Left cardiac atrium (tissue), 4 donors: ENCODE measurements at regions not wholly inside any gene's neighbourhood (a gene's known extent, or its start where the extent isn't known, plus 50 kb on each side); places are given as distances from the start of the nearest gene placed in this dataset.

ENCODE experiments used
- ATAC-seq, 2 donors: fragments of 200-7000 bp; cut with Tn5 transposase; one replicate each; pipeline ENCODE4 v1.9.1; 2020; ENCODE audit warnings: mild to moderate bottlenecking in 2 of 2, moderate library complexity in 2 of 2
- DNase-seq: peaks from one replicate; pipeline ENCODE4 v3.0.0-alpha.2; 2020
- intact Hi-C, 2 donors: fragments of 100-400 bp; cut with DNase I; formaldehyde crosslinking; loops; one replicate each; pipeline versions ENCODE4 v1.14.1 to v1.15.1; 2022 to 2023
- donor health status: DM: no; HTN: yes; CAD: no.
- donor health status: DM: no; HTN: yes; CAD: no; lungs with severe emphysema.
- donor health status: DM: yes; HTN: yes; CAD: no.
- donor health status: Dilated cardiomyopathy.

- DNase-seq (peak; percentile 52), ATAC-seq (peak; percentile 19 to 48)
- intact Hi-C loops: no loop called here
Observed at GRCh38 chr3:170717410-170718402, 131.8 kb upstream of the SLC7A14 start.

DNA sequence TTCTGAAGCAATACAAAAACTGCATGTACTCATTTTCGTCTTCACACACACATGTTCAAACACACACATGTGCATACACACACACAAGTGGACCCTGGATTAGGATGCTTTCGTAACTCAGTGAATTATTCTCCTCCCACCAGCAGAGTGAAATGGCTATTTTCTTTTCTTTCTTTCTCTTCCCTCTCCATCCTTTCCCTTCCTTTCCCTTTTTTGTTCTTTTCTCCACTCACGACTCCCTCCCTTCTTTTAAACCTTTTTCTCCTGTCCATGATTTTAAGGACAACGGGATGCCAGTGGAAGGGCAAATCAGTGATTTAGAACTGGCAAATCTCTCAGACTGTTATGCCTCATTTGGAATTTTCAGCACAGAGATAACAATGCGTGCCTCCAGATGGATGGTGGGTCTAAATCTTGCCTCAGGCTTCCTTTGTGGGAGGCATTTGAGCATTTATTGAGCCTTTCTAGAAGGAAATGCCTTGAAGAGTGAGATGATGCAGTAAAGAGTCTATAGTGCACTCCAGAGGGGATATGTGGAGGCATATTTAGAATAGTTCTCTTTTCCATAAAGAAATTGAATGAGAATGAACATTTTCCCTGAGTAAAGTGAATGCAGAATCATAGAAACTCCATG, 130.4 kb upstream of the SLC7A14 start:
- DNase-seq (no peak), ATAC-seq (no peak)

DNA sequence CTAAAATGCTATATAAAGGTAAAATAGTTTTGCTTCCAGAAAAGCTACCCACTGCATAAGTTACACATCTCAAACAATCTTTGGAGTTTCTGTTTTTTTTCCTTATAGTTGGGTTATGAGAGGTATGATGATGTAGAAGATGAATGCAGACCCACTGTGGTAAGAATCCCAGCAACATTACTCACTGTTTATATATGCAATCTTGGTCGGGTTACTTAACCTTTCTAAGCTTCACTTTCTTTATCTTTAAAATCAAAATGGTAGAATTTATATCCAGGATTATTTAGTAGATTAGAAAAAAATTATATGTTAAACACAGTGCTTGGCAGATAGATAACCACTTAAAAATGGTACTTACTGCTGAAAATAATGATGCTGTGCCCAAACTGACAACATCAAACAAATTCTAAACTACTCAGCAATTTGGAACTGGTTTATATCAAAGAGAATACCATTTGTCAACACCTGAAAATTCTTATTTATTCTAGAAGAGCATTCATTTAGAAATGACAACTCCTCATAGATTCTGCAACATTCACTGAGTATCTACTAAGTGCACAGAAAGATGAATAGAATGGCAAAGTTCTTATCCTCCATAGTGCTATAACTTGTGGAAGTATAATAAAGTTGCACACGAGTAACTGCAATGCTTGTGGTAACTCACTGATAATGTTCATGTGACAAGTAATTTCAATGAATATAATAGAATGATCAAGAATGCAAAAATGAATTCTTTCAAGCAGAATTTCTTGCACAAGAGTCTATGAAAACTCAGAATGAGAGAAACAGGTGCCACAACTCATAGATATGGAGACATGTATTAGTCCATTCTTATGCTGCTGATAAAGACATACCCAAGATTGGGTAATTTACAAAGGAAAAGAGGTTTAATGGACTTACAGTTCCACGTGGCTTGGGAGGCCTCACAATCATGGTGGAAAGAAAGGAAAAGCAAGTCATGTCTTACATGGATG, 129.0 kb upstream of the SLC7A14 start:
- DNase-seq (no peak), ATAC-seq (no peak)
- intact Hi-C loops: no loop called here

More for the DNA sequence above, 130.4 kb upstream of the SLC7A14 start:
- intact Hi-C loops: no loop called here

DNA sequence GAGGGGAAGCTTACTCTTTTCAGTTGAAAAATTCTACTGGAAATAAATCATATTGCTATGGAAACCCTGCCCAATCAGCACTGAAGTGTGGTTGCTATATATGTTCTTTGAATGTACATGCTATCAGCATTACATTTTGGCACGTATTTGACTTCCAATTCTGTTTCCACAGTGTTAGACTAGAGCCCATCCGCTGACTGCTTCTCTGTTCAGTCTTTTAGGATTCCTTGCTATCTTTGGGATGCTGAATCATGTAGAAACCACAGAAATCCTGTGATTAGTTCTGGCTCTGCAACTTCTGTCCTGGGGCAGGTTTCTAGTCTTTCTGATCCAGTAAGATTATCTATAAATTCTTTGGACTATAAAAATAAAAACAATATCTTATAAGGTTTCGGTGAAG, 128.2 kb upstream of the SLC7A14 start:
- DNase-seq (no peak), ATAC-seq (no peak)
- intact Hi-C loops: no loop called here

- ATAC-seq (no peak), DNase-seq (no peak)
- intact Hi-C loops: no loop called here
Observed at GRCh38 chr3:170713653-170714052, 127.8 kb upstream of the SLC7A14 start.

- no peak for DNase-seq
- intact Hi-C loops: no loop called here
- no peak for ATAC-seq
Observed at GRCh38 chr3:170712798-170713197, 126.9 kb upstream of the SLC7A14 start.

DNA sequence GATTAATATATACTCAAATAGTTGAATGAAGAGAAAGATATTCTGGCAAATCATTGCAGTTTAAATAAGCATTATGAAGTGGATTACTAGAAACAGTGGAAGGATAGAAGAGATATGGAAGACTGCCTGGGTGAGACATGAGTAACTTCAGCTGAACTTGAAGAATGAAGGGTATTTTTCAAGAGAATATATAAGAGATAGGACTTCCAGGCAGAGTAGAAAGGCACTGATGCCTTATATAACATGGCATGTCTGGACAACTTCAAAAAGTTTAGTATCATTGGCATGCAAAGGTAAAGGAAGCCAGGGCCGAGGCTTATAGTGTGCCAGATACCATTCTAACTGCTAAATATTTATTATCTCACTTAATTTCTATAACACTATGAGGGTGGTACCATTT, 126.5 kb upstream of the SLC7A14 start:
- intact Hi-C loops: no loop called here
- no peak for ATAC-seq

DNA sequence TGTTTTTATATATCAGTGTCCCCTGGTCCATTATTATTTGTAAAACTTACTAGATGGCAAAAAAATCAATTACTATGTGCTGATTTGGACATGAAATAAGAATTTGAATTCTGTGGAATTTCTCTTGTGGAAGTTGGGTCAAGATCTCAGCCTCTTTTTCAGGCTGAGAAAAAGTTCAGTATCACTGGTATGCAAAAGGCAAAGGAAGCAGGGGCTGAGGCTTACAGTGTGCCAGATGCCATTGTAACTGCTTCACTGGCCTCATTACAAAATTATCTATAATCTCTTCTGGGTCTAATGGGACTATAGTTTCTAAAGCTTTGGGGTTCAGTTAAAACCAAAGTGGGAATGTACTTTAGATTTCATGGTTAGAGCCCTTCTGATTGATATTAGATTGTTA, 125.9 kb upstream of the SLC7A14 start:
- no peak for ATAC-seq
- no peak for DNase-seq
- intact Hi-C loops: no loop called here

More for the DNA sequence above, 126.5 kb upstream of the SLC7A14 start:
- DNase-seq: no peak

- intact Hi-C loops: no loop called here
- peak; percentile 23 for DNase-seq
Observed at GRCh38 chr3:170709046-170709445, 123.2 kb upstream of the SLC7A14 start.

DNA sequence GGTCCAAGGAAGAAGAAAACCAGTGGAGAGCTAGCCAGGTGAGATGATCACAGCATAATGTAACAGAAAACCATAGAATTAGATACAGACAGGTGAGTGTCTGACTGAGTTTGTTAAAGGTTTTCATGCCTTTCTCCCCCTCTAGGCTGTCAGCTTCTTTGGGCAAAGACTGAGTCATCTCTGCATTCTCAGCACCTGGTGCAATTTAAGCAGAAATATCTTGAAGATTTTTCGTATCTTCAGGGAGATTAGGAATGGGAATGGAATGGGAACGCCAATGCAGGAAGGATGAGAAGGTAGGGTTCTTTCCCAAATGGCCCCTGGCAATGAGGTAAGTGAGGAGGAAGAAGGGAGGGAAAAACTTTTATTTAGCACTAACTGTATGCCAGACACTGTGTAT, 122.0 kb upstream of the SLC7A14 start:
- DNase-seq (no peak), ATAC-seq (no peak)
- intact Hi-C loops: no loop called here

More at GRCh38 chr3:170709046-170709445, 123.2 kb upstream of the SLC7A14 start:
- ATAC-seq: peak in 1 of 2 donors; percentile 86

DNA sequence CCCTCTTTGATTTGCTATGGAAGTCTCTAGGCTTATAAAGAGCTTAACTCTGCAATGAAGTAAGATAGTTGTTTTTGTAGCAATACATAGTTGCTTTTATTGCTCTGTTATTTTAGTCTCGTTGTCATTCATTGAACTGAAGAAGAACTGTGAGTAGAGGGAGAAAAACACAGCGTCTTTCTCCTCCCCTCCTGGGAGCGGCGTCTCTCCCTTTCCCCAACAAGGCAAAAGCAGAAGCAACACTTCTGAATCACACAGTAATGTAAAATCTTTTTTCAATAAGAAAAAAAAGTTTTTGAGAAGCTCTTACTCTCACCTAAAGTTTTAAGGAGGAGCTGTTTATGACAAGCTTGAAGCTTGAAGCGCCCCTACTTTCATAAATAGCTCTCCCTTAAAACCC, 119.3 kb upstream of the SLC7A14 start:
- ATAC-seq (no peak), DNase-seq (no peak)
- intact Hi-C loops: no loop called here

- DNase-seq (no peak), ATAC-seq (peak in 1 of 2 donors; percentile 53)
- intact Hi-C loops: no loop called here
Observed at GRCh38 chr3:170703121-170703588, 117.3 kb upstream of the SLC7A14 start.

DNA sequence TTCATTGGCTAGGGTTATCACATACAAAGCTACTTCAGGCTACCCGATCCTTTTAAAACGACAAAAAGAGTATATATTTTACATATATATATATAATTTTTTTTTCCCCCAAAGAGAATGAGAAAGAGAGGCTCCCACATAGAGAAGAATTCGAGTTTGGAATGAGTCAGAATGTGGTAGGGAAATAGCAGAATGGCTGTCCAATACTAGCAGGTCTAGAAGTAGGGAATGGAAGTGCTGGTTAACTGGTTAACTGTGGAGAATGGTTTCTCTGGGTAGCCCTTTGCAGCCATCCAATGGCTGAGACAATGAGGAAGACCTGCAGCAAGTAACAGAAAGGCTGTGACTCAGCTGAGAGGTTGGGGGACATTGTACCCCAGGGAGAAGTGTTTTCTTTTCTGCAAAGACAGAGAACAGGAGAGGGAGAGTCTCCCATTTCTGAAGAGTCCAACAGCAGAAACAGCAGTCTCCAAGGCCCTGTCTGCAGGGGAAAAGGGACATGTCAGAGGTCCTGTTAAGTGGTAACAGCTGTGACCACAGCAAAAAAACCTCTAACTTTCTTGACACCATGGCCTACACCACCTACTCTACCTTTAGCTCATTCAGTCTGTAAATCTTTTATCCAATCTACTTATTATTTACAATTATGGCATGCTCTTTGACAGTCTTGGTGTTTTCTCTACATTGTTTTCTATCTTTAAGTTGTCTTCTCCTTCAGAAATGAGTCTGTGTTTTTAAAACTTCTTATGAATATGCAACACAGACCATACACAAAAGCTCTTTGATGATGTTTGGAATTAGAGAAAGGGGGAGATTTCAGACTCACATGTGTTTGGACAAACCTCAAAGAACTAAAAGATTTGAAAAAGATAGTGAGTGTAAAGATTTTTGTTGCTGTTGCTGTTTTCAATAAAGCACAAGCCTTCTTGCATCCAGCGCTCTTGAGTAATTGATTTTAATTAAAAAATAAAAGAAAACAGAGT, 116.1 kb upstream of the SLC7A14 start:
- intact Hi-C loops: no loop called here
- DNase-seq (no peak), ATAC-seq (no peak)

DNA sequence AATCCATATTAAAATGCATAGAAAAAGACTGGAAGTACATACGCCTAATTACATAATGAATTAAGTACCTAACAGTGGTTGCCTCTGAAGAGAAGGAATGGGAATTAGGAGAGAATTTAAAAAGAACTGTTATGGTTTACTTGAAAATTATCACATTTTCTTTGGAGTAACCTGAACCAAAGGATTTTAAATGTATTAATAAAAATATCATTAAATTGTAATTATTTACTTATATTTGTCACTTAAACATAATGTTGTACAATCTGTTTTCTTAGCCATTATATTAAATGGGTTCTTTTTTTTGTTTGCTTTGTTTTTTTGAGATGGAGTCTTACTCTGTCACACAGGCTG, 114.2 kb upstream of the SLC7A14 start:
- DNase-seq: no peak
- no peak for ATAC-seq
- intact Hi-C loops: no loop called here

GRCh38 chr3:170699158-170700053, 113.5 kb upstream of the SLC7A14 start:
- ATAC-seq (peak; percentile 80 to 90), DNase-seq (no peak)
- intact Hi-C loops: loop anchor here (10.0 kb wide), 3 partner anchors 105 to 285 kb away; partner anchors contain the start of gene CLDN11 (in 1 of the 2)

DNA sequence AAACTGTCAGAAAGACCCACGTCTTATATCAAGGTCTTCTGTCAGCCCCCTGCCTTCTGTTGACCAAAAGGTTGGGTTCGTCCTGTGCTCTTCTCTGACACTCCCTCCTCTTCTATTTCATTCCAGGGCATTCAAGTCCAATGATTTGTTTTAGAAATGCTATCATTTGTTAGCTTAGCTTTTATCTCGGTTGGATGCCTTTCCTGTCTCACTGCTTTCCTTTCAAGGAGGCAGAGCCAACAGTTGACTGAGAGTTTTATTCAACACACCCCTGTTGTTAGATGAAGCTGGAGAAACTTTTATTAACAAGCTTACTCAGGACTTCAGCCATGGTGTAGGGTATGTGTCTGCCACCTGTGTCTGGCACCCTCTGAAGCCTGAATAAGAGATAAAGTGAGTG, 112.0 kb upstream of the SLC7A14 start:
- intact Hi-C loops: loop anchor here (10.0 kb wide), 3 partner anchors 107 to 283 kb away; partner anchors contain the start of gene CLDN11 (in 1 of the 2)
- no peak for DNase-seq
- ATAC-seq: peak; percentile 36 to 77

DNA sequence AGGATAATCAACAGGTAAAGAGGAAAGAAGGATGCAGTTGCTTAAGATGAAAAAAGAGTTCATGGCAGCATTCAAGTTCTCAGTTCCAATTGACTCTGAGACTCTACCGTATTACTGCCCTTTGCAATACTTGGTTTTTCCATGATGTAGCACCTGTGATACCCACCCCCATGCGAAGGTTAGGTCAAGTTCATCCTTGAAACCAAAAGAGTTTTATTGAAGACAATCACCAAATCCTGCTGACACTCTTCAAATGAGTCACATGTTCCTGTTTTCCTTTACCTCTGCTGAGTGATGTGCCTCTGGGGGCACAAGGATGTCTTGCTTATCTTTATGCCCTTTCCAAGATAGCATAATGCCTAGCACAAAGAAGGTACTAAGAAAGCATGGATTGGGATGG, 111.3 kb upstream of the SLC7A14 start:
- intact Hi-C loops: loop anchor here (10.0 kb wide), 3 partner anchors 108 to 282 kb away; partner anchors contain the start of gene CLDN11 (in 1 of the 2)
- DNase-seq: no peak
- ATAC-seq: no peak
